ENCODE measurements at regions not wholly inside any gene's neighbourhood (a gene's known extent, or its start where the extent isn't known, plus 50 kb on each side); places are given as distances from the start of the nearest gene placed in this dataset.
"Not testable (repeated sequence)": the region's sequence is repeated elsewhere in the genome, so short reads cannot be mapped to it uniquely, and the experiment has no call there.

- ChIA-PET POLR2A (no interaction called here), CTCF (no interaction called here)
Observed at GRCh38 chr13:62243106-62243505, 827.5 kb upstream of the PCDH20 start.

- POLR2A ChIA-PET, result no interaction called here
- CTCF ChIA-PET, result interaction anchor here (0.6 kb wide), 1 partner anchor 8 kb away, joined by 4 read pairs; no protein-coding TSS in a partner anchor
Observed at GRCh38 chr13:62234780-62235440, 819.3 kb upstream of the PCDH20 start.

DNA sequence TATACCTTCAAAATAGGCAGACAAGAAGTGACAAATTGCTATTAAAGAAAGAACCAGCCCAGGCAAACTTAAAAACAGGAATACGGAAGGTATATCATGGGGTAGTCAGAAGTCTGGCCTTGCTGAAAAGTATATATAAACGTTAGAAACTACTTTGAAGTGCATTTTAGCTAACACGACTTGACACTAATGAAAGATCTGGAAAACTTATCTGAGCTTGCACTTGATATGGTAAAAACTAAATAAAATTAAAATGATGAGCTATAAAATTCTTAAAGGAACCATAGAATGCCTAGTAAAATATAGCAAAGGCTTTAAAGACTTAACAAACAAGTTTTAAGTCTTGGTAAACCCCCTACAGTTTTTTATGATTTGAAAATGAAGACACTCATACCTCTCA is 795.3 kb upstream of the PCDH20 start:
- CTCF ChIA-PET, result no interaction called here
- POLR2A ChIA-PET, result no interaction called here

DNA sequence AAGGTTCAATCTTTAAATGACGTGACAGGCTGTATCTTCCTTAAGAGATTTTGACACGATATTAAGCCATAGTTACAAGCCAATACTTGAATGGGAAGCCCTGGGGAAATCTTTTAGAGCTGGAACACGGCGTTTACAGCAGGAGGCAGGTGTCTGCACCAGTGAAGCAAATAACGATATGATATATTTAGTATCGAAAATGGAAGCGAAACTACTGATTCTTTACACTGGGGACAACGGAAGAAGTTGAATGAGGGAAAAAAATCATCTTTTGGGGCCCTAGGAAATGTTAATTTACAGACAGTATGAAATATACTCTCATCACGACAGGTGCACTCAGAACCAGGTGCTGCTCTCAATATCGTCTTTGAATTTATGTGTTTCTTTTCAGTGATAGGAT is 793.9 kb upstream of the PCDH20 start:
- ChIA-PET CTCF (no interaction called here), POLR2A (no interaction called here)

DNA sequence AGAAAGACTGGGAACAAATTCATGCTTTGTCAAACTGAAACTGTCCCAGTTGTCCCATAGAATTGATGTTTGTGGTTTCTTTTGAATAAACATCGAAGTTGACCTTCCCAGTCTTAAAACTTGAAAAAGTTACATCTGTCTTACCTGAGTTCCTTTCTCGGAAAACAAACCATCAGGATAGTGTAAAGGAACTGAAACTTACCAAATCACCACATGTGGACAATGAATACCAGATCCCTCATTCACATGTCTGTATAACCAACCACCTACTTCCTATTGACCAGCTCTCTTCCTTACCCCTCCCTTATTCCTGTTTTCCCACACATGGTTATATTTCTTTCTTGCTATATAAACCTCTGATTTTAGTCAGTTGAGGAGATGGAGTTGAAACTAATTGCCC is 791.7 kb upstream of the PCDH20 start:
- POLR2A ChIA-PET, result no interaction called here
- CTCF ChIA-PET, result no interaction called here

DNA sequence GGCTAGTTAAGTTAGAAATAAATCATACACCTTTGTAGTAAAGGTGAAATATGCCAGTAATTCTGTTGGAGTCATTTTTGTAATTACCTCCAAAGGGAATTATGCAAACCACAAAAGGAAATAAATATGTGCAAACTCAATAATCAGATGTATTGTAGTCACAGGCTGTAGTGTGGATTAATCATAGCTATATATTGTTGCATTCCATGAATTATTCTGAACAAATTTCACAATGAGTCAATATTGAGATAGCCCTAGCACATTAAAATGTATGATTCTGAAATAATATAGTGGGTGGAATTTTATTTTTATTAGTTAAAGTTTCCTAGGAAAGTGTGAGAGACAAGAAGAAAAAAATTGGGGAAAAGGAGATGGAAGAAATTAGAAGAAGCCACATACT is 790.5 kb upstream of the PCDH20 start:
- ChIA-PET POLR2A (no interaction called here), CTCF (no interaction called here)

GRCh38 chr13:62205273-62205672 is 789.6 kb upstream of the PCDH20 start:
- POLR2A ChIA-PET, result no interaction called here
- CTCF ChIA-PET, result no interaction called here

DNA sequence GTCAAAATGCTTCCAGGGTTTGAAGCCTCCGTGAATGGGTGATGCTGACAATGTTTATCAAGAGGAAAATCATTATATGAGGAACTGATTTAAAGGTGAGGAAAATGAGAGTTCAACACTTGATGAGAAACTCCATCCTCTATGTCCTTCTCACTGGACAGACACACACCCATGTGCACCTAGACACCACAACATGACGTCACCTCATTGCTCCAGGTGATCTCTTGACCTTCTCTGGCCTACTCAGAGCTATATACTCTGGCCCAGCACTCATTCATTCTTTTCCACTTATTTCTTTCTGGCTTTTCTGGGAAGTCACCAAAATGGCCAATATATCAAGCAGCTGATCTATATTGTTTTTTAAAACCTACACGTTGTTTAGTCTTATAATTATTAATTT is 778.7 kb upstream of the PCDH20 start:
- CTCF ChIA-PET, result no interaction called here
- POLR2A ChIA-PET, result no interaction called here

DNA sequence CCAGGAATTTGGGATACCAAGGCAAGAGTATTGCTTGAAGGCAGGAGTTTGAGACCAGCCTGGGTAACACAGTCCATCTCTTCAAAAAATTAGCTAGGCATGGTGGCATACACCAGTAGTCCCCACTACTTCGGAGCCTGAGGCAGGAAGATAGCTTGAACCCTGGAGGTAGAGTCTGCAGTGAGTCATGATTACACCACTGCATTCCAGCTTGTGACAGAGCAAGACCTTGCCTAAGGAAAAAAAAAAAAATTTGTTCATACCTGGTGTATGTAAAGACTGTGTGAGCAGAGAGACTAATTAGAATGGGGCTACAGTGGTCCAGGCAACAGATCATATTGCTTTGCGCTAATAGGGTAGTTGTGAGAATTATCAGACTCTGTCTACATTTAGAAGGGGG is 778.3 kb upstream of the PCDH20 start:
- POLR2A ChIA-PET, result no interaction called here
- CTCF ChIA-PET, result no interaction called here

DNA sequence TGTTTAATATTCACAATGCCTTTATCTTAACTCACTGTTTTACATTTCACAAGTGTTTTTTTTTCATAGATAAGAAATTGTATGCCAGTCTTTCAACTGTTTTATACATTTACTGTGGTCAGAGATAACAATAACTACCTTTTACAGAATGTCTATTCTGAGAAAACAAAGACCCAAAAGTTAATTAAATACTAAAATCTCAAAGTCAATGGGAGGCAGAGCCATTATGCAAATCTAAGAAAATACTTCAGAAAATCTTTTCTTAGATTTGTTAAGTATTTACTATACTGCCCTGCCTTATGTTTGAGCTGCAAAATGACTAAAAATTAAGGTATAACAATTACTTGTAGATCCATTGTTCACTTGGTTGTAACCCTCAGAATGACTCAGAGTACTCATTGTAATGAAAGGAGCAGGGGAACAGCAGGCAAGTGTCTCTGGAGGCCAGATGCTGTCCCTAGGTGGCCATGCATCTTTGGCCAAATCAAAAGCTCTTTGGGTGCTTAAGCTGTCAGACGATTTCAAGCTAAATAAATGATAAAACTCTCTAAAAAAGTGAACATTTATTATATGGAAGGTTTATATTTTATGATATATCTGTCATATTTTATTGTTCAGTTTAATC is 770.1 kb upstream of the PCDH20 start:
- CTCF ChIA-PET, result no interaction called here
- POLR2A ChIA-PET, result interaction anchor here (0.6 kb wide), 1 partner anchor 213 kb away, joined by 3 read pairs; no protein-coding TSS in a partner anchor

DNA sequence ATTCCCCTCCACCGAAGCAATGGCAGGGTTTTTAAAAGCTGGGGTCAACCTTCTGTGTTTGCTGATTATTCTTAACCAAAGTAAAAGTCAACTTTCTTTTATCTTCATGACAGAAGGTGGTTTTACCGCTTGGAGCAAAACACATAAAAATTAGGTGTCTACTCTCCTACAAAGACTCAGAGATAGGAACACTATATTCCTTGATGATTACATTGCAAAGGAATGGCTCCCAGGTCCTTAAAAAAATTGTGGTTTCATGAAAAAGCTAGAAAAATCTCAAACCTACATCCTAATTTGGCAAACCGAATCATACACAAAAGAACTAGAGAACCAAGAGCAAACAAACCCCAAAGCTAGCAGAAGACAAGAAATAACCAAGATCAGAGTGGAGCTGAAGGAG is 760.4 kb upstream of the PCDH20 start:
- CTCF ChIA-PET, result no interaction called here
- POLR2A ChIA-PET, result no interaction called here

GRCh38 chr13:62173958-62174357 is 758.3 kb upstream of the PCDH20 start:
- ChIA-PET POLR2A (no interaction called here), CTCF (no interaction called here)

DNA sequence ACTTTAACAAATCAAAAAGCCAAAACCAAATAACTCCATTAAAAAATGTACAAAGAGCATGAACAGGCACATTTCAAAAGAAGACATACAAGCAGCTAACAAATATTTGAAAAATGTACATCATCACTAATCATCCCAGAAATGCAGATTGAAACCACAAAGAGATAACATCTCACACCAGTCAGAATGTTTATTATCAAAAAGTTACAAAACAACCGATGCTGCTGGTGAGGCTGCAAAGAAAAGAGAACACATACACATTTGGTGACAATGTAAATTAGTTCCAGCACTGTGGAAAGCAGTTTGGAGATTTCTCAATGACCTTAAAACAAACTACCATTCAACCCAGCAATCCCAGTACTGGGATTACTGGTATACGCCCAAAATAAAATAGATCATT is 756.0 kb upstream of the PCDH20 start:
- CTCF ChIA-PET, result no interaction called here

DNA sequence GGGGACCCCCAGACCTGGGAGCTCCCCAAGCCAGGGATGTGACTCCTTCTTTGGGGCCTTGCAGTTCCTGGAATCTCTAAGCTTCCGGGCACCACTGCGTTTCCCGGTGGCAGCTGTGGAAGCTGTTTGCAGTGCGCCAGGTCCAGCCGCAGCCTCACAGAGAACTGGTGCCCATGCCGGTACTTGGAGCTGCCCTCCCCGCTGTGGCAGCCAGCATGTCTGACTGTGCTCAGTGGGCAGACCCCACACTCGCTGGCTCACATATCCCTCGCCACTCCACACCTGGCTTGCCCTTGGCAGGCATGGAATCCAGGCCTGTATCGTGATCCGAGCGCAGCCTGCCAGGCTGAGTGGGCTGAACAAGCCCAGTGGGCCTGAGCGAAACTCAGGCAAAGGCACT is 753.2 kb upstream of the PCDH20 start:
- ChIA-PET POLR2A (no interaction called here), CTCF (no interaction called here)

More for the DNA sequence above, 756.0 kb upstream of the PCDH20 start:
- POLR2A ChIA-PET, result no interaction called here

DNA sequence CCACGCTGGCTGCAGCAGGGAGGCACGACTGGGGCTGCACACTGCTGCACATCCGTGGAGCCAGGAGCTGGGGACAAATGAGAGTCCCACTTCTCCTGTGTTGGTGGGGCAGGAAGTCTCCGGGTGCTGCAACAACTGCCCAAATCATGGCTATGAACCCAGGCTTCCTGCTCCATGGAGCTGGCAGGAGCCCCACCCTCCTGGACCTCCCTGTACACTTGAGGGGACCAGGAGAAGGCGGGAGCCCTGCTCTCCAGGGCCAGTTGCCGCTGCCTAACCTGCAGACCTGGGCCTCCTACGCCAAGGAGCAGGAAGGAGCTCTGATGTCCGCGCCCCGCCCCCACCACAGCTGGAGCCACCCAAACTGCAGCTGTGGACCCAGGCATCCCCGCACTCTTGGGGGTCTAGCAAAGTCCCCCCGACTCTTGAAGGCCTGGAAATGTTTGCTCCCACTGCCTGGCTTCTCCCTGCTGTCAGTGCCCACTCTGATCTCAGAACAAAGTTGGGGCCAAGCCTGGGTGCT is 752.1 kb upstream of the PCDH20 start:
- ChIA-PET POLR2A (no interaction called here), CTCF (no interaction called here)

- ChIA-PET POLR2A (no interaction called here), CTCF (no interaction called here)
Observed at GRCh38 chr13:62162860-62163259, 747.2 kb upstream of the PCDH20 start.

DNA sequence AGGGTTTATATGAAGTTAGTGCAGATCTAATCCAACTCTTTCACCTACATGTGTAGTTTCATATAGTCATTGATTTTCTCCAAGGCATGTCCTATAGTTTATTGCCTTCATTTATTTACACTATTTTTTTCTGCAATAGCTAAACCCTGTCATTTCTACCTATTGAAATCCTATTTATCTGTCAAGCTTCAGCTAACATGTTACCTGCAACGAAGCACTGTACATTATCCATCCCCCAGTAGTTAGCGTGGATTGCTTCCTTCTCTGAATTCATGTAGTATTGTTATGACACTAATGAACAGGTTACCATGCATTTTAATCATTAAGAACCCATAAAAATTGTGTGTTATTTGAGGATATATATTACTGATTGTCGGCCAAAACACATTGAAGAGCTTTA is 742.9 kb upstream of the PCDH20 start:
- ChIA-PET CTCF (interaction anchor here (0.6 kb wide), 1 partner anchor 153 kb away, joined by 3 read pairs; no protein-coding TSS in a partner anchor), POLR2A (no interaction called here)

DNA sequence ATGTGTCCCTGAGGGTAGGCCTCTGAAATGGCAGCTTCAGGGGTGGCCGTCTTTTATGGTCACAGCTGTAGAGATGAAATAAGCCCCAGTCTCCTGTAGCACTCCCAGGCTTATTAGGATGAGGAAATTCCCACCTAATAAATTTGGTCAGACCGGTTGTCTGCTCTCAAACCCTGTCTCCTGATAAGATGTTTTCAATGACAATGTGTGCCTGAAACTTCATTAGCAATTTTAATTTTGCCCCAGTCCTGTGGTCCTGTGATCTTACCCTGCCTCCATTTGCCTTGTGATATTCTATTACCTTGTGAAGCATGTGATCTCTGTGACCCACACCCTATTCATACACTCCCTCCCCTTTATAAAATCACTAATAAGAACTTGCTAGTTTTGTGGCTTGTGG is 736.1 kb upstream of the PCDH20 start:
- CTCF ChIA-PET, POLR2A ChIA-PET: not testable (repeated sequence)

- CTCF ChIA-PET, result no interaction called here
- POLR2A ChIA-PET, result no interaction called here
Observed at GRCh38 chr13:62142048-62142447, 726.4 kb upstream of the PCDH20 start.

- ChIA-PET POLR2A (no interaction called here), CTCF (no interaction called here)
Observed at GRCh38 chr13:62139597-62139996, 723.9 kb upstream of the PCDH20 start.

GRCh38 chr13:62137629-62138405 is 722.2 kb upstream of the PCDH20 start:
- ChIA-PET POLR2A (no interaction called here), CTCF (no interaction called here)

Measured in activated CD8-positive, alpha-beta memory T cell treated with anti-CD3 and anti-CD28 coated beads for 36 hours (primary cell).